NCI-H146 treated with DMSO at 0.1 percent for 48 hours (cell line): ENCODE measurements at regions not wholly inside any gene's neighbourhood (a gene's known extent, or its start where the extent isn't known, plus 50 kb on each side); places are given as distances from the start of the nearest gene placed in this dataset.

Experiments
- DNase-seq: peaks from one replicate; lab custom pipeline; 2025; ENCODE audit not compliant: unreplicated experiment; lab: John Stamatoyannopoulos, UW

DNA sequence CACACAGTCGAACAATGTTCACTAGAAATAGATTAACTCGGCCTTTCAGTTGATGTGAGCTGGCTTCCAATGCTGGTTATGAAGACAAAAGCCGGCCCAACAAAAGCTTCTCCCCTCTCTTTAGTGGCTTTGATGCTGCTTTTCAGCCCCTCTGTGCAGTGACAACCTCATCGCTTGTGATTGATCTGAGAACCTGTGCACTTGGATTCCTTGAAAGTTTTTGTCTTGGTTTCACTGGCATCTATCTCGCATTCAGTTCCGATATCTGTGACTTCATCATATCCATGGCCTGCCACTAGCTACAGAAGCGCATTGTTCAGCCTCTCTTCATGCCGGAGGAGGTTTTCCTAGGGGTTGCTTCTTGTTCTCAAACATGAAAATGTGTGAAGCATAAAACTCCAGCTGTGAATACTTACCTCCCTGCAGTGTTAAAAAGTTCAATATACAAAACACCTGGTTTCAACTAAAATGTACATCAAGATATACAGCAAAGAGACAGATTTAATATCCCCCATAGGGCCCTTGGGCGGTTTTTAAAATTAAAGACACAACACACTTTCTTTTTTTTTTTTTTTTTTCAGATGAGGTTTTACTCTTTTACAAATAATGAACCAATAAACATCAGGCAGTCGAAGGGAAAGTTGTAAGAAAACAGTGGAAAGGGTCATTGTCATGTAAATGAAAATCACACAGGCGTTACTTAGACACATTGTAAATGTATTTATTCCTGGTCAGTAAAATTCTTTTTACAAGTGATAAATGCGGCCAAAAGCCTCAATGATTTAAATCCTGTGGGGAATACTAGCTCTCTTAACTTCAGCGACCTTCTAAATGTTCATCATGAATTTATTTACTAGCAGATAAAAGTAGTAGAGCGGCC, 1252.8 kb downstream of the EFNB2 start:
- DNase-seq, result no peak

DNA sequence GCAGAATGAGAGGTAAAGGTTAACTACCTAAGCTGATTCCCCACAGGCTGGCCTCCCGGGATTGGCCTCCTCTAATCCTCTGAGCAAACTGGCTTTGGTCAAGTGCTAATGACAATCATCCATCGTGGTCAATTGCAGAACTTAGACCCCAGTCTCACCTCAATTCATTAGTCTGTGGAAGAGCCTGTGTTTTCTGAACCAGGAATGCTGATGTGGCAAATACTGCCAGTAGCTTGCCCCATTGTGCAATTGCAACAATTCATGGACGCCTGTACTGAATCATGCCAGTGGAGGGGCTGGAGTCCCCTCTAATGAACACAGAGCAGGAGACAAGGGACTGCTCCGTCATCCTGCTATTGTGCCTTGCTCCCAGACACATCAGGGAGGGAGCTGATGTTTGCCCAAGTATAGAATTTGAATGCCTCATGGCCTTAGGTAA, 1256.5 kb downstream of the EFNB2 start:
- no peak for DNase-seq

DNA sequence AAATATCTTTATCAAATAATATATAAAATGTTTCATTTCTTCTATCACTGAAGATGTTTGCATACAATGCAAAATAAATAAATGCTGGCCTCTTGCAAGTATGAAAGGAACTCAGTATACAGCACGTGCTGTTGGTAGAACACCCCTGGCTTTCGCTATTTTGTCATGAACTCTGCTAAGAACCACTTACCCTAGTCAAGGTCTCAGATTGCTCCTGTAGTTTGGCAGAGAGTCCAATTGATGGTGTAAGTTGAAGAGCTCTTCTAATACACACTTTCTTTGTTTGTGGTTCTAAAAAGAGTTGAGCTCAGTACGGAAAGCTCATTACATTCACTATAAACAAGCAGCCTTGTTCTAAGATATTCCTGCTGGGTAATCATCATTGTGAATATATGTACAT, 1258.9 kb downstream of the EFNB2 start:
- no peak for DNase-seq

DNA sequence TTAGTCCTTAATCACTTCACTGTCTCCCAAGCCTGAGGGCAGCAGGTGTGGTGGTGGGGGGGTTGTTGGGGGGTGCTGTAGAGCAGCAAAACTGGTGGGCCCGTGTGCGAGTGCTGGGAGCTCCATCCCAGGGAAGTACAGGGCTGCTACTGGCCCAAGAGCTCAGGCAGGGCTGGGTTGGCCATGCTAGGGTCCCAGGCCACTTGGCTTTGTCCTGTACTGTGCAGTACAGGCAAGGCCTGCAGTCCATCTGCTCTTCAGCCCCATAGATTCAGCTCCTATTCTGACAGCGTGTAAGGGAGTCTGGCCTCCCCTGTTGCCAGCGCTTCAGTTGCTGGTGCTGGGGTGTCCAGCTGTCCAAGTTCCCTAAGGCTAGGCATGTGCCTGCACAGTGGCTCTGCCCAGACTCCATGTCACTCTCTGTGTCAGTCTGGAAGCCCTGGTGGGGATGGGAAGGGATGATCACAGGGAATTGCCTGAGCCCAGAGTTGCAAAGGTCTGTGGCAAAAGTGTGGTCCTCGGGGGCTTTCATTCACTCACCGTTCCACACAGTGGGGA, 1261.7 kb downstream of the EFNB2 start:
- no peak for DNase-seq

DNA sequence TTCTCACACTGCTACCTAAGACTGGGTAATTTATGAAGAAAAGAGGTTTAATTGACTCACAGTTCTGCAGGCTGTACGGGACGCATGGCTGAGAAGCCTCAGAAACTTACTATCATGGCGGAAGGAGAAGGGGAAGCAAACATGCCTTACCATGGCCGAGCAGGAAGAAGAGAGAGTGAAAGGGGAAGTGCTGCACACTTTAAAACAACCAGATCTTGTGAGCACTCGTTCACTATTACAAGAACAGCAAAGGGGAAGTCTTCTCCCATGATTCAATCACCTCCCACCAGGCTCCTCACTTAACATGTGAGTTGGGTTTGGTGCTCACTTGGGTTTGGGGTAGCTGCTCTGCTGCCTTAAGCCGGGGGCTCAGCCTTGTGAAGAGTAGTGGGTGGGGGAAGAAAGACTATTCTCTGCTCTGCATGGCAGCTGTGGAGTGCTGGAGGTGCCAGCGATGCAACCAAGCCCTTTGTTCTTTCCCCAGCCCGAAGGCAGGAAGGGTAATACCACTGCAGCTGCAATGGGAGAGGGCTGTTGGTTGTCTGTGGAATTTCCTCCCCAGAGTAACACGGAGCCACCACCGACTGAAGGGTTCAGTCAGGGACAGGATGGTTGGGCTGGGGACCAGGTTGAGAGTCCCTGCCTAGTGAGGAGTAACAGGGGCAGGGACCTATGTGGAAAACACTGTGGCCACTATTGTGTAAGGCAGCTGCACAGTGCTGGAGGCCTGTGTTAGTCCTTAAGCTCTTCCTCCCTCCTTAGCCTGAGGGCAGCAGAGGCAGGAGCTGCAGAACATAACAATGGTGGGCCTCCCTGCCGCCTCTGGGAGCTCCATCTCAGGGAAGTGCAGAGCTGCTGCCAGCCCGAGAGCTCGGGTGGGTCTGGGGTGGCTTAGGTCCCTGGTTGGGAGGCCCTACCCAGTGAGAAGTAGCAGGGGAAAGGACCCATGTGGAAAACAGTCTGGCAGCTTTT, 1262.5 kb downstream of the EFNB2 start:
- DNase-seq, result no peak

DNA sequence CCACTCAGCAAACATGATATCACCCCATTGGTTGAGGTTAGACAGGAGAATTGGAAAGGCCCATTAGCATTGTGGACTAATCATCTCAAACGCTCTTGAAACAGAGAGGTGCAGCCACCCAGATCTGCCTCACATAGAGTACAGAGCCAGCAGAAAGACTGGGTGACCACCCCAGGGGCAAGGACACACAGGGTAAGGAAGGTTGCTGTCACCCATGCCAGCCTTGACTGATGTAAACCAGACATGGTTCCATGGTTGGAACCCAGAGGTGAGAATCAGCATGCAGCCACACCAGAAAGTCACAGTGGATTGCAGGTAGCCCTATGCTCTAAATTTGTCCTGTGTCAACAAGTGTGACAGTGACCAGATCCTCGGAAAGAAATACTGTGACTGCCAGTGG, 1268.8 kb downstream of the EFNB2 start:
- no peak for DNase-seq

DNA sequence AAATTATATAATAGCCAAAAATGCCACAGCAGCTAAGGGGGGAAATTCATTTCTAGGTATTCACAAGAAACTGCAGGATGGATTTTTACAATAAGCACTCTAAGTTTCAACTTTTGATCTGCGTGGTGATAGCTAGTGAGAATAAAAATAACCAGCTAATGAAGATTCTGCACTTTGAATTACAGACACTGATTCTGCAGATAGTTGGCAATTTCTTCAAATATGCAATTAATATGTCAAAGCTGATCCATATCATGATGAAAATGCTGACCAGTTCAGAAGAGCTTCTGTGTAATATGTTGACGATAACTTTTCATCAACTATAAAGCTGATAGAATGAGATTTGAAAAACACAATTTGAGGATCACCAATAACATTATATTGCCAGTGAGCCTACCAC, 1272.9 kb downstream of the EFNB2 start:
- DNase-seq, result no peak

DNA sequence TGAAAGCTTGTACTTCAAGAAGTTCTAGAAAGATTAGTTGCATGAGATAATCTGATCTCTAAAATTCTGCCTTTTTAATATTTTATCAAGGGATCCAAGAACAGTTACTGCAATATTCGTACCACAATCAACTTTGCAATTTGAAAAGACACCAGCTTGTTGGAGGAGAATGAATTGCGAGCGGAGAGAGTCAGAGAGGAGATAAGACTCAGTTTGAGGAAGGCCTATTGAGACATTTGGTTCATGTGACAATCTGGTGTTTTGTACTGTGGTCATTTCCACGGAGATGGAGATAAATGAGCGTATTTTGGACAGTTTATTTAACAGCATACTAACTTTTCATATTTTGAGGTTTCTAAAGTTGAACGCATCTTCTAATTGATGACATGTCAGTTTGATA, 1276.0 kb downstream of the EFNB2 start:
- no peak for DNase-seq

DNA sequence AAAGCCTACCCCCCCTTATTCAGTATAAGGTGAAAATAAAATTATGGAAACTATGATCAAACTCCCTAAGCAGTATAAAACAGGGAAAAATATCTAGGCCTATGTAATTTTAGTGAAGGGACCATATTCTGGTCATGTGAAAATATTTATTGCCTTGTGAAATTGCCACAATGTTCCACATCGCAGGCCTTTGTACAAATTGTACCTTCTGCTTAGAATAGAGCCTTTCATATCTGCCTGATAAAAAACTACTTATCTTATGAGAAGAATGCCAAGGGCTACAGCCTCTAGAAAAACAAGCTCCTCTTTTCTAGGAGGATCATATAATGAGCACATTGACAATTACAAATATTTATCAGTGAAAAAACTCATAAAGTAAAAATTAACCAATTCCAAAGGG, 1280.0 kb downstream of the EFNB2 start:
- no peak for DNase-seq

DNA sequence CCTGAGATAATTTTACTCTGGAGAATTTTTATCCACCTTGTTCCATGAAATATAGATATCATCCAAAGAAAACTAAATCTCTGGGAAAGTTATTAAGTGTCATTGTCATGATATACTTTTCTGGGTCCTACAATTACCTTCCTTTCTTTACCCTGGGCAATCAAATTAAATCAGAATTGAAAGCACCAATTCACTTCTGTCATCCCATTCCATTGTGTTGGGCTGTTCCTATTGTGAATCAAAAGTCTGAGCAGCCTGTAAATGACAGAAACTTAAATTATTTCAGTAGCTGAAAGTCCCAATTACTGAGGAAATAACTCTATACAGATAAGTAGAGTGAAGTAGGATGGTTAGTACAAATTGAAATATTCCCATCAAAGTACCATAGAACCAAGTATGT, 1284.2 kb downstream of the EFNB2 start:
- no peak for DNase-seq

DNA sequence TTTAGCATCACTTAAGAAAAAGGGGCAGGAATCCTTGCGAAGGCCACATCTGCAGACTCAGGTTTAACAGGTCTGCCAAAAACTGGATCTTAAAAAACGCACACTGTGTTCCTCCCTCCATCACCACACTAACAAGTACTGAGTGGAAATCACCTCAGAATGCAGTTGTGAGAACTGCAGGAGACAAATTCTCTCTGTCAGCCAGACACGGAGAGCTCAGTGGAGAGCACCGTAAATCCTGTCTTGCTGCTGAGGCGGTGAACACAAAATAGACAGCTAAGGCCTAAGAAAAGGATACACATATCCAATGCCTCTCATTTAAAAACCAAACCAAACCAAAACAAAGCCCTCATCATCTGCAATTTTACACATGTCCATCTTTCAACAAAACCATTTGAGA, 1287.6 kb downstream of the EFNB2 start:
- DNase-seq, result no peak

DNA sequence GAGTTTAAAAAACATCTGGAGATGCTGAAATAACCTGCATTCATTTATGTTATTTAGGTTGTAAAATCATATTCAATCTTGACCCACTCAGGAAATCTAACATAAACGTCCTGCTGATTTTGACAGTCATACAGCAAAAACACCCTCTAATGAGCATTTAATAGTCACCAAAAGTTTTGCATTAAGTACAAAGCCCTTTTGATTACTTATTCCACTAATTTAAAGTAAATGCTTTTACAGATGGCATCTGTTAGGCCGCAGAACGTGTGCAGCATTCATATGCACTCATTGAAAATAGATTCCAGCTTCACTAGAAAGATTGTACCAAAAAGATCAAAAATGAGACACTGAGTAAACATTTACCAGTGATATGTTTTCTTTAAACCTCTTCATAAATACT, 1295.1 kb downstream of the EFNB2 start:
- DNase-seq, result no peak

DNA sequence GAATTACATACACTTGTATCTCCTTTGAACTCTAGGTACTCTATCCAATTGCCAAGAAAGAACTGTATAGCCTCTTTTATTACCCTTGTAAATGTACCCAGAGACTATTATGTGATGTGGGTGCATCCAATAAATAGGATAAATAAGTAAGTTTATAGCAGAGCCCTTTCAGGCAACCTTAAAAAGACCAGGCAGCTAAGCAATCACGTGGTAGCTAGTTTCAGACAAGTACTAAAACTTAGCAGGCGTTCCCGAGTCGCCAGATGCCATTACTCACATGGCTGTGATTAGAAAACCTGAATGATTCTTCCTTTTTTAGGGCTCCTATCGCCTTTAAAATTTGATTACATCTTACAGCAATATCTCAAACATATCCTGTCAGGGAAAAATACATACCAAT, 1303.0 kb downstream of the EFNB2 start:
- no peak for DNase-seq

DNA sequence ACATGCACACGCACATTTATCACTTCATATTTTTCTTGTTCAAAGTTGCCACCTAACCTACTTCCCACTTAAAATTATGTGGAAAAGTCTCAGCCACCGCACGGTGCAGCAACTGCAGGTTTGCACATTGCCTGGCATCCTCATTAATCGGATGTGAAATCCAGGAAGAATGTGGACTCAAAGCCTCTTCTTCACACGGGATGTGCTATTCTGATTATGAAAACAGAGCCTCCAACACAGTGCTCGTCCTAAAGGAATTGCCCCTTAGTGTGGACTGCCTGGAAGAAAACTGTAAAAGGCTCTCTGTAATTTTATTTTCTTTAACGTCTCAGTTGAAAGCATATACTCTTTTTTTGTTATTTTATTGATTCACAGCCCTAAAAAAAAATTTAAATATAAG, 1303.5 kb downstream of the EFNB2 start:
- DNase-seq, result no peak

DNA sequence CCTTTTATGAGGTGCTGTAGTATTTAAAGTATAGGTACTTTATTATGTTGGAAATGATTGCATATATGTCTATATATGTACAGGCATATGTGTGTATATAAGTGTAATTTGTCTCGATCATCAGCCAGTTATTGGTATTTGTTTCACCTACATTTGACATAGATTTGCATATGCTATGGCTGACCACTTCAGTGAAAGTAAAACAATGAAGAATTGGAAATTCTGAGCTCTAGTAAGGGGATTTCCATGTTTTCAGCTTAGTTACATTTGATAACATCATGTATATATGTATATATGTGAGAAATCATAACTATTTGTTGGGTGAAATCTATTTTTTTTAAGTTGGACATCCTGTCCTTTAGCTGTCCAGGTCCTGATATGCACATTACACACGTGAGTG, 1303.9 kb downstream of the EFNB2 start:
- DNase-seq, result no peak

DNA sequence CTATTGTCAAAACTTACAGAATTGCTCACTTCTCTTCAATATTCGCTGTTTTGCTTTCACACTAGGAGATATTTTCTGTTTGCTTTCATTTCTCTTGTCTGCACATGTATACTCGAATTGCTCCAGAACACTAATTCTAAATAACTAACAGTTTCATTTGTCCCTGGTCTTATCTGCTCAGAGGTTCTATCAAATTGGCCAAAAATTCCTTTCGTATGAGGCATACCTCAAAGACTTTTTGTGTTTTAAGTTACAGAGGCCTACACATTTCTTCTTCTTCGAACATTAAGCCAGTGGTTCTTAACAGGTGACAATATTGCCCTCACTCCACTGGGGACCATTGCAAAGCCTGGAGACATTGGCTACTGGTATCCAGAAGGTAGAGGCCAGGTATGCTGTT, 1314.6 kb downstream of the EFNB2 start:
- no peak for DNase-seq

DNA sequence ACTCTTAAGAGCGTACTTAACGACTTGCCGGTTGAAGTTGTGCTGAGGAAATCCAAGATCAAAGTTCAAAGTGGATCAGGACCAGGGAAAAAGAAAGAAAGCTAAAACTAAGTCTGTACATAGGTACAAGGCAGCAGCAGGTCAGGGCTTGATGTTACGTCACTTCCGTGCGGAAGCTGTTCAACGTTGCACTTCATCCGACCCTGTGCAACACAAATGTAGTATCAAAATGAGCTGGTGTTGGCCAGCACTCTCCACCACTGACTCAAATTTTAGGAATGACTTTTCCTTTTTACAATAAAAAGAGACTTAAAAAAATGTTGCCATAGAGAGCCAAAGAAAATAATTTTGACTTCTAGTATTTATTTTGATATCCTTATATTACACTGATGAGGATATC, 1315.4 kb downstream of the EFNB2 start:
- DNase-seq, result no peak

DNA sequence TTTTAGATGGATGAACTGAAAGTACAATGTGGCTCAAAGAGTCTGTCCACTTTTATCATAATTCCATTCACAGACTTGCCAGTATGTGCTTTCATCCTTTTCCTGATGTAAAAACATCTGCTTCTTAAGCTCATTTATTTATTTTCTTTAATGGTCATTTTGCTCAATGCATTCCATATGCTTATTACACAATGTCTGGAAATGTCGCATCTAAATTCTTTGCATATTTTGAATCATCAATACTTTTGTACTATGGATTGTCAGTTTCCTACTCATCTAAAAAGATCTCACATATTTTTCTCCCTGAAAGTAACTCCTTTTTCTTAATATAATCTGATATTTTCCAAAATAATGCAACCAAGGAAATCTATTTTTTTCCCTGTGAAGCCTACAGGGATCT, 1315.8 kb downstream of the EFNB2 start:
- no peak for DNase-seq

DNA sequence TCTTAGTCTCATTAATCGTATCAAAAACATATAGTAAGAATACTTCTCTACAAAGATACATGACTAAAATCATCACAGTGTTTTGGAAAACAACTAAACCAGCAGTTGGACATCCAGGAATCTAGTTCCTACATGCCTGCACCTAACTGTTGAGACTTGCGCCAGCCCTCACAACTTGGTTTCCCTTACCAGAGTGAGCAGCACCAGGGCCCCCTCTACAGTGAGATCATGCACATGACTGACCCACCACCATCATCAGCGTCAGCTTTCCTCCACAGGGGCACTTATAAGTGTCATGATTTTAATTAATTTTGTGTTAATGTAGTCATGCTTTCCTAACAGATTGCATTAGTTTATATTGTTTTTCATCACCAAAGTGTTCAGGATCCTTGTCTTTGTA, 1322.0 kb downstream of the EFNB2 start:
- DNase-seq, result no peak

DNA sequence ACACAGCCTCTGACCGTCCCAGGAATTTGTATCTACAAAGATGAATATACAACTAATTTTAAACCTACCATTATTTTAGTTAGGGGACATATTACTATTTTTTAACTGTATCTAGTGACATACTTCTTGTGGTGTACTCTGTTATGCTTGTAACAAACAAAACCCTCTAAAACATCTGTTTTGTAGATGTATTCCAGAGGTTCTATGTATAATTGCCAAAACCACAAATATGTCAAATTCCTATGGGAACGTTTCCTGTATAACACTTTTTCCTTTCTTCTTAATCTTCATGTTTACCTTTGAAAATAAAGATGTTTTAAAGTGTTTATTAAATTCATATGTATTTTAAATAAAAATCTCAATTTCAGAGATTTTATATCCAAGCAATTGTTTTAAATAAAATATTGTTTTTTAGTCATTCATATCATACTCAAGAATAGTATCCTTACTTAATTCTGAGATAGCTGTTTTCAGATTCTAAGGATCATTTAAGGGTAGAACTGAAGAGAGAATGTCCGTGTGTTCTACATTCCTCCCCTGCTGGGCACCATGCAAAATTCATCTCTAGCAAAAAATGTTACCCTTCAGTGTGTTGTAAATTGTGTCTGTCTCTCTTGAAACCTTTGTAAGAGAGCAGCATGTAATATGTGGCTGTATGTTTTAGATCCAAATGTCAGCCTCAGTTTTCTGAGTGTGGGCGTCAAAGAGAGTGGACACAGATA, 1327.7 kb downstream of the EFNB2 start:
- no peak for DNase-seq

DNA sequence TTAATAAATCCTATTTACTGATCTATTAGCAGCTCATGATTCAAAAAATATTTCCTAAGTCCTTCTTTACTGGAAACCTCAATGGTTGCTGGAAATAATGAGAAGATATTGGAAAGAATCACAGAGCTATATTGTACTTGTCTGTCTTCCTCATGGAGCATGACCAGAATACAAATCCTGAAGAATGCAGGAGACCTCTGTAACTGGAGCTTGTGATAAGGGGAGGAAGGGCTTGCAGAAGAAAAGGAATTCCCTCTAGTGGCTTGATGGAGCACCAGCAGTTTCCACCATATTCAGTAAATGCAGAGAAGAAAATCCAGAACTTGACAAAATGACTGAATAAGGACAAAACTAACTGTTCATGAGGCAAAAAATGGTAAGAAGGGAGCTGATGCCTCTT, 1333.1 kb downstream of the EFNB2 start:
- DNase-seq, result no peak
